ENCODE measurements at regions not wholly inside any gene's neighbourhood (a gene's known extent, or its start where the extent isn't known, plus 50 kb on each side); places are given as distances from the start of the nearest gene placed in this dataset.

DNA sequence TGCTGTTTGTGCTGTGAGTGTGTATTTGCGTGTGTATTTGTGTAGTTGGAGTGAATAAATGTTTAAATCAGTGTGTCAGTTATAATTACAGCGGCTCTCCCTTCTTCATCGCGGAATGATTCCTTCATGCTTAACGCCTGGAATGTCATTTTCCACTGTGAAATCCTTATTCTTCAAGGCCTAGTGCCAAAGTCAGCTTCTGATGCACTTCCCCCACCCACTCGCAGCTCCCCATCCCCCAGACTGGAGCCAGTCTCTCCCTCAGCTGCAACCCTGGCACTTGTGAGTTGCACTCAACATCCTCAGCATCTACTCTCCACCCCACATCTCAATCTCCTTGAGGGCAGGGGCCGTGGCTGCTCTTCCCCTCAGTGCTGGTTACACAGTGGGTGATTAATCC is 583.0 kb downstream of the BCOR start:
- Histone ChIP-seq H3K36me3 (ENCODE audit: insufficient read depth, low read length) (no peaks in the 10 kb centered on the region), H3K4me3 (ENCODE audit: low read length) (no peak overlapping the region), H3K27me3 (ENCODE audit: low read length) (no peaks in the 10 kb centered on the region), H3K27ac (ENCODE audit: low read length) (no peak overlapping the region), H3K9me2 (replicated peaks; ENCODE audit: insufficient read depth, low read length) (no peaks in the 10 kb centered on the region), H3K9me3 (ENCODE audit: low read length) (no peaks in the 10 kb centered on the region), H4K20me1 (ENCODE audit: insufficient read depth, low read depth, low read length) (no peaks in the 10 kb centered on the region), H3K4me2 (ENCODE audit: low read depth, low read length, poor library complexity, severe bottlenecking) (no peak overlapping the region), H3K79me2 (ENCODE audit: low read length) (no peaks in the 10 kb centered on the region), H3K4me1 (ENCODE audit: low read length) (no peaks in the 10 kb centered on the region), H3K9ac (ENCODE audit: low read length) (no peak overlapping the region), H2AFZ (ENCODE audit: low read length) (no peak overlapping the region)
- no peak for DNase-seq

DNA sequence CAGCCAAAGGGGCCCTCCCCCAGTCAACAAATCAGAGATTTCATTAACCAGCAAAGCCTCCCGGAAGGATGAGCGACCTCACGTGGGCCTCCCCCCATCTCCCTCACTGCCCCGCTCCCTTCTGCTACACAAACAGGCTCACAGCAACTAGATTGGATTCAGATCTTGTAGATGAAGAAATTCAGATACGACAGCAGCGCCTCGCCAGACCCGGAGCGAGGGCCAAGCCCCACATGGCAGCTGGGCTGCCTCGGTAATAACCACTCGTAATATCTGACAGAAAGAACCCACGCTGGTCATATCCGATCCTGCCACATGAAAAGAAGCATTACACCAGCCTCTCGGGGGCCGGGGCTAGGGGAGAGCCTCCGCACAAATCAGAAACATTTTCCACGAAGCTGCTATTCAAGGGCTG is 581.3 kb downstream of the BCOR start:
- Histone ChIP-seq H3K9me3 (ENCODE audit: low read length) (no peaks in the 10 kb centered on the region), H3K4me2 (ENCODE audit: low read depth, low read length, poor library complexity, severe bottlenecking) (no peak overlapping the region), H3K27ac (ENCODE audit: low read length) (no peak overlapping the region), H2AFZ (ENCODE audit: low read length) (no peak overlapping the region), H3K36me3 (ENCODE audit: insufficient read depth, low read length) (no peaks in the 10 kb centered on the region), H3K4me3 (ENCODE audit: low read length) (no peak overlapping the region), H4K20me1 (ENCODE audit: insufficient read depth, low read depth, low read length) (no peaks in the 10 kb centered on the region), H3K9me2 (replicated peaks; ENCODE audit: insufficient read depth, low read length) (no peaks in the 10 kb centered on the region), H3K4me1 (ENCODE audit: low read length) (no peaks in the 10 kb centered on the region), H3K79me2 (ENCODE audit: low read length) (no peaks in the 10 kb centered on the region), H3K27me3 (ENCODE audit: low read length) (no peaks in the 10 kb centered on the region), H3K9ac (ENCODE audit: low read length) (no peak overlapping the region)
- no peak for DNase-seq

DNA sequence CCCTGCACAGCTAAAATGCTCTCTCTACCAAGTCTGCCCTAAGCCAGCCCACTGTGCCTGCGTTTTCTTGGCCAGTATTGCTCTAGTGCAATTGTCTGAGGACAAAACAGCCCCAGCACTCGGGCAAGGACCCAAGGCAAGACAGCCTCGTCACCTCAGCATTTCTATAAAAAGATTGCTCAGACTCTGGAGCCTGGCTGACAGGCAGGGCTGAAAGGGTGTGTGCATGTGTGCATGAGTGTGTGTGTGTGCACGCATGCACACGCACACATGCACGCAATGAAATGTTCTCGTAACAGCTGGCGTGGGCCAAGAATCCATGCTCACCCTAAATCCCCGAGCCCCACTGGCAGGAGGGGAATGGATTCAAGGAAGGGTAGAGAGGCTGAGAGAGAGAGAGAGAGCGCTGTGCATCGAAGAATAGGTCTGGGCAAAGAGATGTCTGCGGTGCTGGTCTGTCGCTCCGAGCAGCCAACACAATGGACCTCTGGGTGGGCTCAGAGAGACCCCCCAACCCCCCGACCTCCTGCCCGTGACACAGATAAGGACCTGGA is 579.2 kb downstream of the BCOR start:
- no peak overlapping the region for H3K4me3 ChIP-seq (ENCODE audit: low read length)
- H3K9ac ChIP-seq (ENCODE audit: low read length) = no peak overlapping the region
- H3K9me2 ChIP-seq (replicated peaks; ENCODE audit: insufficient read depth, low read length) = no peaks in the 10 kb centered on the region
- H2AFZ ChIP-seq (ENCODE audit: low read length) = no peak overlapping the region
- no peaks in the 10 kb centered on the region for H3K9me3 ChIP-seq (ENCODE audit: low read length)
- no peaks in the 10 kb centered on the region for H4K20me1 ChIP-seq (ENCODE audit: insufficient read depth, low read depth, low read length)
- no peaks in the 10 kb centered on the region for H3K79me2 ChIP-seq (ENCODE audit: low read length)
- H3K4me1 ChIP-seq (ENCODE audit: low read length) = no peaks in the 10 kb centered on the region
- H3K36me3 ChIP-seq (ENCODE audit: insufficient read depth, low read length) = no peaks in the 10 kb centered on the region
- H3K4me2 ChIP-seq (ENCODE audit: low read depth, low read length, poor library complexity, severe bottlenecking) = no peak overlapping the region
- no peak for DNase-seq
- H3K27me3 ChIP-seq (ENCODE audit: low read length) = no peaks in the 10 kb centered on the region
- no peak overlapping the region for H3K27ac ChIP-seq (ENCODE audit: low read length)

DNA sequence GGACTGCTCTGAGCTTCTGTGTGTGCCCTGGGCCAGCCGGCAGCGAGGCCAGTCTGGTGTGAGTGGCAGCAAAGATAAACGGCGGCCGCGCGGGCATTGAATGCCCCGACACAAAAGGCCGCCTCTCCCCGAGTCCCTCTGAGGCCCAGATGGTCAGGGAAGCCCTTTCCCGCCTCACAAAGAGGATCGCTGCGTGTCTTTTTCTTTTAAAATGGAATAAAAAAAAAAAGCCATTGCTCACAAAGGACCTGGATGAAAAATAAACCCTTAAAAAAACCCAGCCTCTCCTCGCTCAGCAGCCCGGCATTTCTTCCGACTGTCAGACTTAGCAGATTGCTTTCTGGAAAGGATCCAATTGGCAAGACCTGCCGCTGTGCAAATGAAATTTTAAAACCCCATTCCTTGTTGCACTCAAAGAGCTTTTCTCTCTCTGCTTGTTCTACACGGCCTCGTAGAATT is 578.7 kb downstream of the BCOR start:
- Histone ChIP-seq H4K20me1 (ENCODE audit: insufficient read depth, low read depth, low read length) (no peaks in the 10 kb centered on the region), H3K27ac (ENCODE audit: low read length) (no peak overlapping the region), H3K9me2 (replicated peaks; ENCODE audit: insufficient read depth, low read length) (no peaks in the 10 kb centered on the region), H3K4me1 (ENCODE audit: low read length) (no peaks in the 10 kb centered on the region), H3K4me2 (ENCODE audit: low read depth, low read length, poor library complexity, severe bottlenecking) (no peak overlapping the region), H3K9me3 (ENCODE audit: low read length) (no peaks in the 10 kb centered on the region), H3K4me3 (ENCODE audit: low read length) (no peak overlapping the region), H3K27me3 (ENCODE audit: low read length) (no peaks in the 10 kb centered on the region), H3K36me3 (ENCODE audit: insufficient read depth, low read length) (no peaks in the 10 kb centered on the region), H3K9ac (ENCODE audit: low read length) (no peak overlapping the region), H3K79me2 (ENCODE audit: low read length) (no peaks in the 10 kb centered on the region), H2AFZ (ENCODE audit: low read length) (no peak overlapping the region)
- DNase-seq = no peak

DNA sequence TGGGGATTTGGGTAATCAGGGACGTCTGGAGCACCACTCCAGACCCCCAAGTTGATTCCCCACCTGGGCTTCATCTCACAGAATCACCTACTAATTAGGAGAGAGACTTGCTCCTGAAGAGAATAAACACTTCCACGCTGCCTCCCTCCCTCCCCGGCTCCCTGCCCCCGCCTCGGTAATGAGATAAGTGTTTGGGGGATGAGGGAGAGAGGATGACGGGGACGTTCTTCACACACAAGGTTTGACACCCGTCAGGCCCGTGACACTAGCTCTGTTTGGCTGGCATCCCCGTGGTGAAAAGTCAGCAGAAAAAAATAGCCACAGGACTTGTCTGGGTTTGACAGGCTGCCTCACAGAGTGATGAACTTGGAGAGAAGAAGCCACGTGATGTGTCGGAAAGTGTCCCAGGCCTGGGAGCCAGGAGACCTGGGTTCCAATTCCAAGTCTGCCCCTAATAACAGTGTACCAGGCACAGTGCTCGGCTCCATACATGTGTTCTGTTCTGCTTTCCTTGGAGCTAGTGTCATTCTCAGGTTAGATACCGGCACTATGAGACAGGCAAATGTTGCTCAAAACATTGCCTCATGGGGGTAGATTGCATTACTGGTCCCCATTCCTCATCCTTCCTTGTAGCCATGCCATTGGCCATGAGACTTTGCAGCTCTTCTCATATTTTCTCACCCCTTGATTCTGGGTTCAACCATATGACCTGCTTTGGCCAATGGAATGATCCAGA is 578.0 kb downstream of the BCOR start:
- no peak overlapping the region for H3K9ac ChIP-seq (ENCODE audit: low read length)
- H3K9me2 ChIP-seq (replicated peaks; ENCODE audit: insufficient read depth, low read length) = no peaks in the 10 kb centered on the region
- no peak overlapping the region for H3K4me3 ChIP-seq (ENCODE audit: low read length)
- no peaks in the 10 kb centered on the region for H3K27me3 ChIP-seq (ENCODE audit: low read length)
- no peak overlapping the region for H3K4me2 ChIP-seq (ENCODE audit: low read depth, low read length, poor library complexity, severe bottlenecking)
- no peak overlapping the region for H3K27ac ChIP-seq (ENCODE audit: low read length)
- no peaks in the 10 kb centered on the region for H4K20me1 ChIP-seq (ENCODE audit: insufficient read depth, low read depth, low read length)
- no peaks in the 10 kb centered on the region for H3K9me3 ChIP-seq (ENCODE audit: low read length)
- H3K79me2 ChIP-seq (ENCODE audit: low read length) = no peaks in the 10 kb centered on the region
- no peak for DNase-seq
- H3K4me1 ChIP-seq (ENCODE audit: low read length) = no peaks in the 10 kb centered on the region
- no peak overlapping the region for H2AFZ ChIP-seq (ENCODE audit: low read length)
- H3K36me3 ChIP-seq (ENCODE audit: insufficient read depth, low read length) = no peaks in the 10 kb centered on the region

DNA sequence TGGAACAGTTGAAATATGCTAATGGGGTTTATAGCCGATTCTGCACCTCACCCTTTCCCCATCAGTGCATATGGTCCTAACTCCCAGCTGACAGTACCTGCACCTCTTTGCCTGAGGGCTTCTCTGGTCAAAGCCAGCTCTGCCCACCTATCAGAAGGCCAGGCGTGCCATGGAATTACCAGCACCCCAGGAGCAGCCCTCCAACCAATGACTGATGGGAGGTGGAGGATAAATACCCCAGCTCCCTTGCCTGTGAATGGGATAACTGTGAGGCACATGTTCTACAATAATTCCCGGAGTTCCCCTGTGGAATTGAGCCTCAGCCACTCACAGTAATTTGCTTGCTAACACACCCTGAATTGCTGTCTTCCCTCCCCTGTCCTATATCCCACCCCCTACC is 572.0 kb downstream of the BCOR start:
- no peaks in the 10 kb centered on the region for H3K4me1 ChIP-seq (ENCODE audit: low read length)
- H3K9me3 ChIP-seq (ENCODE audit: low read length) = no peaks in the 10 kb centered on the region
- no peak for DNase-seq
- no peak overlapping the region for H3K4me3 ChIP-seq (ENCODE audit: low read length)
- no peak overlapping the region for H3K27ac ChIP-seq (ENCODE audit: low read length)
- H3K4me2 ChIP-seq (ENCODE audit: low read depth, low read length, poor library complexity, severe bottlenecking) = no peak overlapping the region
- no peak overlapping the region for H3K9ac ChIP-seq (ENCODE audit: low read length)
- no peaks in the 10 kb centered on the region for H3K27me3 ChIP-seq (ENCODE audit: low read length)
- no peaks in the 10 kb centered on the region for H3K9me2 ChIP-seq (replicated peaks; ENCODE audit: insufficient read depth, low read length)
- no peaks in the 10 kb centered on the region for H3K79me2 ChIP-seq (ENCODE audit: low read length)
- H4K20me1 ChIP-seq (ENCODE audit: insufficient read depth, low read depth, low read length) = no peaks in the 10 kb centered on the region
- H3K36me3 ChIP-seq (ENCODE audit: insufficient read depth, low read length) = no peaks in the 10 kb centered on the region
- no peak overlapping the region for H2AFZ ChIP-seq (ENCODE audit: low read length)

DNA sequence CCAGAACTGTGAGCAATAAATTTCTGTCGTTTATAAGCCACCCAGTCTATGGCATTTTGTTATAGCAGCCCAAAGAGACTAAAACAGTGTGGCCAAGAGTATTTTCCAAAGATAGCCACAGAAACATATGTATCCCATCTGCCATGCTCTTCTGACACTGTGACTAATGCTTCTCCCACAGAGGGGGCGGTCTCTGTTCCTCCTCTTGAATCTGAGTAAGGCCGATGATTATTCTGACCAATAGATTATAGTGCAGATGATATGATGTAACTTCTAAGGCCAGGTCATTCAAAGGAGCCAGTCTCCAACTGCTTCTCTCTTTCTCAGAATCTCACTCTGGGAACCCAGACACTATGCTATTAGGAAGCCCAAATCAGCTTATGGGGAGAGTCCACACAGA is 570.7 kb downstream of the BCOR start:
- DNase-seq = no peak
- H3K9ac ChIP-seq (ENCODE audit: low read length) = no peak overlapping the region
- no peak overlapping the region for H3K4me2 ChIP-seq (ENCODE audit: low read depth, low read length, poor library complexity, severe bottlenecking)

DNA sequence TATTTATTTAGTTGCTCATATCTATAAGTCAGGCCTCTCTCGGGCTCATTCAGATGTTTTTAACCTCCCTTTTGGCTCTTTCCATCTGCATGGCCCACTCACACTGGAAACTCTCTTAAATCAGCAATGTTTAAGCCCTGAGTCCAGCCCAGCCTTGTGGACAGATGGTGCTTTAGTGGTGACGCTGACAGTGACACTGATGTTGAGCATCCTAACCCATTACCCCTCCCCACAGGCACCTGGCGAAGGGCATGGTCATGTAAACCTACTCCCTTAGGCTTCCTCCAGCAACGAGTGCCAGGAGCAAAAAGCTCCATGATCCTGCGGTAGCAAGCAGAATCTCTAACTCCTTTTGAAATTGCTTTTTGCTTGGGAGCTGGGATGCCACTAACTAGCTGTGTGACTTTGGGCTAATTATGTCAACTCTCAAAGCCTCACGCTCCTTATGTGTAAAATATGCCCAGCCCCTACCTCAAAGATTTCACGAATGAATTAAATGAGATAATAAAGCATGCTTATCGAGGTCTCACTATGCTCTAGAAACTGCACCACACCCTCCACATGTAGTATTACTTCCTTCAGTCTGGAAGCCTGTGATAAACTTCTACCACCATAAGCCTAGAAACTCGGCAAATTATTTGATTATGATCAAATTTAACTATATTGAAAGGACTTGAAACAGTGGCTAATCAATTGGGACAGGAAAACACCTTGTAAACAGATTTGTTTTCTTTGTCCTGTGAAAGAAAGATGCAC is 569.4 kb downstream of the BCOR start:
- H3K9me3 ChIP-seq (ENCODE audit: low read length) = no peaks in the 10 kb centered on the region
- H3K27me3 ChIP-seq (ENCODE audit: low read length) = no peaks in the 10 kb centered on the region
- H3K4me1 ChIP-seq (ENCODE audit: low read length) = no peaks in the 10 kb centered on the region
- H3K4me3 ChIP-seq (ENCODE audit: low read length) = no peak overlapping the region
- H3K4me2 ChIP-seq (ENCODE audit: low read depth, low read length, poor library complexity, severe bottlenecking) = no peak overlapping the region
- no peaks in the 10 kb centered on the region for H3K79me2 ChIP-seq (ENCODE audit: low read length)
- no peak overlapping the region for H3K9ac ChIP-seq (ENCODE audit: low read length)
- H3K27ac ChIP-seq (ENCODE audit: low read length) = no peak overlapping the region
- H3K36me3 ChIP-seq (ENCODE audit: insufficient read depth, low read length) = no peaks in the 10 kb centered on the region
- no peak for DNase-seq
- H4K20me1 ChIP-seq (ENCODE audit: insufficient read depth, low read depth, low read length) = no peaks in the 10 kb centered on the region
- H2AFZ ChIP-seq (ENCODE audit: low read length) = no peak overlapping the region
- H3K9me2 ChIP-seq (replicated peaks; ENCODE audit: insufficient read depth, low read length) = no peaks in the 10 kb centered on the region

More for the DNA sequence above, 570.7 kb downstream of the BCOR start:
- Histone ChIP-seq H3K27me3 (ENCODE audit: low read length) (no peaks in the 10 kb centered on the region), H2AFZ (ENCODE audit: low read length) (no peak overlapping the region), H3K4me3 (ENCODE audit: low read length) (no peak overlapping the region), H3K27ac (ENCODE audit: low read length) (no peak overlapping the region), H3K9me3 (ENCODE audit: low read length) (no peaks in the 10 kb centered on the region), H3K79me2 (ENCODE audit: low read length) (no peaks in the 10 kb centered on the region), H3K36me3 (ENCODE audit: insufficient read depth, low read length) (no peaks in the 10 kb centered on the region), H3K9me2 (replicated peaks; ENCODE audit: insufficient read depth, low read length) (no peaks in the 10 kb centered on the region), H3K4me1 (ENCODE audit: low read length) (no peaks in the 10 kb centered on the region), H4K20me1 (ENCODE audit: insufficient read depth, low read depth, low read length) (no peaks in the 10 kb centered on the region)

Data from Karpas-422 (cell line).